ENCODE measurements at regions not wholly inside any gene's neighbourhood (a gene's known extent, or its start where the extent isn't known, plus 50 kb on each side); places are given as distances from the start of the nearest gene placed in this dataset.

DNA sequence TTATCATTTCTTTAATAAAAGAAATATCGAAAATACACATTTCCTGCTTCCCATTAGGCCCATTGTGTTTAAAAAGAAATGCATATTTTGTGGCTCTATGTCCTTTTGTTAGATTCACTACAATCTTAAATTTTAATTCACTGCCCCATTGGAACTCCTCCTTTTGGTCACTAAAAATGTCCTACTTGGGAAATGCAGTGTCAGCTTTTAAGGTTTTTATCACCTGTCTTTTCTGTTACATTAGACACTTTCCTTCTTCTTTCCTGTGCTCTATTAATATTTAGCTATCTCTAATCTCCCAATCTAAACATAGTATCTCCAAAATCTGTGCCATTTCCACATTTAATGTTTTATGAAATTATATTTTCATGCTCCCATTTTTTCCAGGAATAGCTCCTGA is 164.9 kb upstream of the SPOCK3 start:
- Histone ChIP-seq H3K36me3 (ENCODE audit: insufficient read depth, low read length) (no peaks in the 10 kb centered on the region), H3F3A (ENCODE audit: insufficient read depth, low read length) (no peaks in the 10 kb centered on the region), H3K9me2 (ENCODE audit: low read depth, low read length) (no peaks in the 10 kb centered on the region), H4K20me1 (ENCODE audit: insufficient read depth, low read length) (no peaks in the 10 kb centered on the region), H3K27me3 (ENCODE audit: insufficient read depth, low read length) (no peaks in the 10 kb centered on the region), H3K4me2 (ENCODE audit: low read length) (no peak overlapping the region), H3K79me2 (ENCODE audit: insufficient read depth, low read length) (no peaks in the 10 kb centered on the region), H3K4me1 (ENCODE audit: insufficient read depth, low read length, severe bottlenecking) (no peaks in the 10 kb centered on the region), H3K4me3 (ENCODE audit: low read depth, low read length, poor library complexity, severe bottlenecking) (no peak overlapping the region), H3K9ac (ENCODE audit: low read length) (no peak overlapping the region), H3K27ac (ENCODE audit: low read depth, low read length, poor library complexity, severe bottlenecking) (no peak overlapping the region), H2AFZ (ENCODE audit: low read length) (no peak overlapping the region), H3K9me3 (ENCODE audit: low read length) (no peaks in the 10 kb centered on the region)
- TF ChIP-seq EZH2 (IDR thresholded peaks at IDR 0.05; ENCODE audit: borderline replicate concordance, low read length): no peak
- TF ChIP-seq, protein P1, sequence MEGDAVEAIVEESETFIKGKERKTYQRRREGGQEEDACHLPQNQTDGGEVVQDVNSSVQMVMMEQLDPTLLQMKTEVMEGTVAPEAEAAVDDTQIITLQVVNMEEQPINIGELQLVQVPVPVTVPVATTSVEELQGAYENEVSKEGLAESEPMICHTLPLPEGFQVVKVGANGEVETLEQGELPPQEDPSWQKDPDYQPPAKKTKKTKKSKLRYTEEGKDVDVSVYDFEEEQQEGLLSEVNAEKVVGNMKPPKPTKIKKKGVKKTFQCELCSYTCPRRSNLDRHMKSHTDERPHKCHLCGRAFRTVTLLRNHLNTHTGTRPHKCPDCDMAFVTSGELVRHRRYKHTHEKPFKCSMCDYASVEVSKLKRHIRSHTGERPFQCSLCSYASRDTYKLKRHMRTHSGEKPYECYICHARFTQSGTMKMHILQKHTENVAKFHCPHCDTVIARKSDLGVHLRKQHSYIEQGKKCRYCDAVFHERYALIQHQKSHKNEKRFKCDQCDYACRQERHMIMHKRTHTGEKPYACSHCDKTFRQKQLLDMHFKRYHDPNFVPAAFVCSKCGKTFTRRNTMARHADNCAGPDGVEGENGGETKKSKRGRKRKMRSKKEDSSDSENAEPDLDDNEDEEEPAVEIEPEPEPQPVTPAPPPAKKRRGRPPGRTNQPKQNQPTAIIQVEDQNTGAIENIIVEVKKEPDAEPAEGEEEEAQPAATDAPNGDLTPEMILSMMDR (IDR thresholded peaks at IDR 0.05; ENCODE audit: low read length): no peak

DNA sequence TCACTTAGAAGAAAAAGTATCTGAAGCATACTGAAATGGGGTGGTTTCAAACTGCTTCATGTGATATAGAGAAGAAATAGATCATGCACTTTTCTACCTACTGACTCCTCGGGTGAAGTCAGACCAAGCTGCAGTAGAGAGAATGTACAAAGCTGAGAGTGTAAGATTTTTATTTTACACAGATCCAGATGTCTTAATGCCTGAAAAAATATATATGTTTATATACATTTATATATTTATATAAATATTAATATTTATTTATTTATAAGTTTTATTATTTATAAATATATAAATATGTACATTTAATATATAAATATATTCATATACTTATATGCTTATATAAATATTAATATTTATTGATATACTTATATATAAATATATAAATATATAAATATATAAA is 171.9 kb upstream of the SPOCK3 start:
- H3K4me3 ChIP-seq (ENCODE audit: low read depth, low read length, poor library complexity, severe bottlenecking): no peak overlapping the region
- H3K9me2 ChIP-seq (ENCODE audit: low read depth, low read length): no peaks in the 10 kb centered on the region
- no peak overlapping the region for H3K9ac ChIP-seq (ENCODE audit: low read length)
- H2AFZ ChIP-seq (ENCODE audit: low read length): no peak overlapping the region
- H4K20me1 ChIP-seq (ENCODE audit: insufficient read depth, low read length): no peaks in the 10 kb centered on the region
- TF ChIP-seq EZH2 (IDR thresholded peaks at IDR 0.05; ENCODE audit: borderline replicate concordance, low read length): no peak
- TF ChIP-seq, protein P1 (IDR thresholded peaks at IDR 0.05; ENCODE audit: low read length): no peak
- H3K36me3 ChIP-seq (ENCODE audit: insufficient read depth, low read length): no peaks in the 10 kb centered on the region
- no peaks in the 10 kb centered on the region for H3K79me2 ChIP-seq (ENCODE audit: insufficient read depth, low read length)
- no peaks in the 10 kb centered on the region for H3K27me3 ChIP-seq (ENCODE audit: insufficient read depth, low read length)
- H3K4me1 ChIP-seq (ENCODE audit: insufficient read depth, low read length, severe bottlenecking): no peaks in the 10 kb centered on the region
- H3F3A ChIP-seq (ENCODE audit: insufficient read depth, low read length): no peaks in the 10 kb centered on the region
- H3K27ac ChIP-seq (ENCODE audit: low read depth, low read length, poor library complexity, severe bottlenecking): no peak overlapping the region
- H3K9me3 ChIP-seq (ENCODE audit: low read length): no peaks in the 10 kb centered on the region
- H3K4me2 ChIP-seq (ENCODE audit: low read length): no peak overlapping the region

DNA sequence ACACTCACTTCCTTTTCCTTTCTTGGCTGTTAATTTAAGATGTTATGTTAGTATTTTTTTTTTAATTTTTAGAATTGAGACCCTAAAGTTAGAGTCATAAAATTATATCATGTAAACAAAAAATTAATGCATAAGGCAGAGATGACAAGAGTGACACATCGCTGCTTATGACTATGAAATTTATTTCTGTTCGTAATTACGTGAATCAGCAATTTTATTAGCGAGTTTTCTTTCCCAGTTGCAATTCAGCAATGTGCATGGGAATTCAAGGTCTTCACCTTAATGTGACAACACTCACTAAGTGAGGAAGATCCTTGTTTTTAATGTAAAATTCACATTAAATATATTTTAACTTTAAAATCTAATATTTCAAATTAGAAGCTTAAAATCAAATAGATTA is 181.2 kb upstream of the SPOCK3 start:
- no peak overlapping the region for H2AFZ ChIP-seq (ENCODE audit: low read length)
- TF ChIP-seq EZH2 (IDR thresholded peaks at IDR 0.05; ENCODE audit: borderline replicate concordance, low read length): no peak
- TF ChIP-seq, protein P1 (IDR thresholded peaks at IDR 0.05; ENCODE audit: low read length): no peak
- H3K79me2 ChIP-seq (ENCODE audit: insufficient read depth, low read length): no peaks in the 10 kb centered on the region
- H3K4me1 ChIP-seq (ENCODE audit: insufficient read depth, low read length, severe bottlenecking): no peaks in the 10 kb centered on the region
- H3K9me3 ChIP-seq (ENCODE audit: low read length): no peaks in the 10 kb centered on the region
- no peaks in the 10 kb centered on the region for H3K36me3 ChIP-seq (ENCODE audit: insufficient read depth, low read length)
- no peaks in the 10 kb centered on the region for H3F3A ChIP-seq (ENCODE audit: insufficient read depth, low read length)
- no peak overlapping the region for H3K27ac ChIP-seq (ENCODE audit: low read depth, low read length, poor library complexity, severe bottlenecking)
- no peak overlapping the region for H3K4me2 ChIP-seq (ENCODE audit: low read length)
- no peaks in the 10 kb centered on the region for H3K9me2 ChIP-seq (ENCODE audit: low read depth, low read length)
- H3K27me3 ChIP-seq (ENCODE audit: insufficient read depth, low read length): no peaks in the 10 kb centered on the region
- no peak overlapping the region for H3K4me3 ChIP-seq (ENCODE audit: low read depth, low read length, poor library complexity, severe bottlenecking)
- no peak overlapping the region for H3K9ac ChIP-seq (ENCODE audit: low read length)
- no peaks in the 10 kb centered on the region for H4K20me1 ChIP-seq (ENCODE audit: insufficient read depth, low read length)
